ENCODE measurements at regions not wholly inside any gene's neighbourhood (a gene's known extent, or its start where the extent isn't known, plus 50 kb on each side); places are given as distances from the start of the nearest gene placed in this dataset.

- Histone ChIP-seq H2AFZ (no peak overlapping the region), H3K79me2 (replicated peaks; ENCODE audit: insufficient read depth) (no peaks in the 10 kb centered on the region), H3K4me1 (ENCODE audit: insufficient read depth) (no peaks in the 10 kb centered on the region), H3K9me2 (ENCODE audit: insufficient read depth) (no peaks in the 10 kb centered on the region), H4K20me1 (replicated peaks; ENCODE audit: insufficient read depth) (no peaks in the 10 kb centered on the region), H3K27ac (ENCODE audit: low read depth) (no peak overlapping the region), H3K4me3 (no peak overlapping the region), H3K4me2 (no peak overlapping the region), H3K27me3 (ENCODE audit: insufficient read depth) (no peaks in the 10 kb centered on the region), H3K36me3 (ENCODE audit: insufficient read depth) (no peaks in the 10 kb centered on the region), H3F3A (replicated peaks; ENCODE audit: low read depth) (no peaks in the 10 kb centered on the region)
- TF ChIP-seq STAT1 (IDR thresholded peaks at IDR 0.05; ENCODE audit: unreplicated experiment) (no peak), ZNF331 (CRISPR knock-in tag; IDR thresholded peaks at IDR 0.05; ENCODE audit: low read depth) (no peak), CREB1 (CRISPR knock-in tag; IDR thresholded peaks at IDR 0.05; ENCODE audit: low read depth) (no peak), ZNF462 (CRISPR knock-in tag; IDR thresholded peaks at IDR 0.05) (no peak), NANOG (IDR thresholded peaks at IDR 0.05; ENCODE audit: borderline replicate concordance) (no peak), EZH2 (IDR thresholded peaks at IDR 0.05; ENCODE audit: low read depth, unreplicated experiment) (no peak), JUNB (IDR thresholded peaks at IDR 0.05; ENCODE audit: unreplicated experiment) (no peak), POLR2AphosphoS5 (IDR thresholded peaks at IDR 0.05; ENCODE audit: low read depth) (no peak), CTCF (conservative IDR thresholded peaks at IDR 0.05; ENCODE audit: low read depth in 2 of 2) (no peak), ZNF114 (CRISPR knock-in tag; IDR thresholded peaks at IDR 0.05) (no peak), REST (IDR thresholded peaks at IDR 0.05; ENCODE audit: unreplicated experiment) (no peak), EZH2phosphoT487 (IDR thresholded peaks at IDR 0.05; ENCODE audit: unreplicated experiment) (no peak), ETS1 (IDR thresholded peaks at IDR 0.05) (no peak)
- Mint-ChIP-seq H3K9me3 (no peaks in the 10 kb centered on the region), H3K27me3 (ENCODE audit: insufficient read depth, low read depth, poor library complexity) (no peaks in the 10 kb centered on the region), H3K27ac (no peak overlapping the region), H3K4me1 (no peaks in the 10 kb centered on the region), H3K4me3 (no peak overlapping the region), H3K36me3 (ENCODE audit: low read depth) (no peaks in the 10 kb centered on the region)
- DNase-seq (ENCODE audit: low spot score) = no peak
- ATAC-seq = no peak
Measured at GRCh38 chr4:37765741-37766140, 60.7 kb upstream of the PGM2 start.

Data from GM23338 (cell line).